Muscle of back (tissue), 3 donors: ENCODE measurements at regions not wholly inside any gene's neighbourhood (a gene's known extent, or its start where the extent isn't known, plus 50 kb on each side); places are given as distances from the start of the nearest gene placed in this dataset.
"Not testable (repeated sequence)": the region's sequence is repeated elsewhere in the genome, so short reads cannot be mapped to it uniquely, and the experiment has no call there.

Experiments used
- DNase-seq, 3 donors: peaks; one replicate each; pipeline versions ENCODE4 v3.0.0 to v3.0.0-alpha.2; 2013

DNA sequence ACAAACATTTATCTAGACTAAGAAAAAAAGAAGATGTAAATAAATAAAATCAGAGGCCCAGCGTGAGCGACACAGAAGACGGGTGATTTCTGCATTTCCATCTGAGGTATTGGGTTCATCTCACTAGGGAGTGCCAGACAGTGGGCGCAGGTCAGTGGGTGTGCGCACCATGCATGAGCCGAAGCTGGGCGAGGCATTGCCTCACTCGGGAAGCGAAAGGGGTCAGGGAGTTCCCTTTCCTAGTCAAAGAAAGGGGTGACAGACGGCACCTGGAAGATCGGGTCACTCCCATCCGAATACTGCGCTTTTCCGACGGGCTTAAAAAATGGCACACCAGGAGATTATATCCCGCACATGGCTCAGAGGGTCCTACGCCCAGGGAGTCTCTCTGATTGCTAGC lies 79.5 kb upstream of the ABCD2 start:
- not testable (repeated sequence) for DNase-seq

DNA sequence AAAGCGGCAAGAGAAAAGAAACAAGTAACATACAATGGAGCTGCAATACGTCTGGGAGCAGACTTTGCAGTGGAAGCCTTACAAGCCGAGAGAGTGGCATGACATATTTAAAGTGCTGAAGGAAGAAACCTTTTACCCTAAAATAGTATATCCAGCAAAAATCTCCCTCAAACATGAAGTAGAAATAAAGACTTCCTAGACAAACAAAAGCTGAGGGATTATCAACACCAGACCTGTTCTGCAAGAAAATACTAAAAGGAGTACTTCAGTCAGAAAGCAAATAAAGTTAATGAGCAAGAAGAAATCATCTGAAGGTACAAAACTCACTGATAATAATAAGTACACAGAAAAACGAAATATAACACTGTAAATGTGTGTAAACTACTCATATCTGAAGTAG lies 77.5 kb upstream of the ABCD2 start:
- no peak for DNase-seq

DNA sequence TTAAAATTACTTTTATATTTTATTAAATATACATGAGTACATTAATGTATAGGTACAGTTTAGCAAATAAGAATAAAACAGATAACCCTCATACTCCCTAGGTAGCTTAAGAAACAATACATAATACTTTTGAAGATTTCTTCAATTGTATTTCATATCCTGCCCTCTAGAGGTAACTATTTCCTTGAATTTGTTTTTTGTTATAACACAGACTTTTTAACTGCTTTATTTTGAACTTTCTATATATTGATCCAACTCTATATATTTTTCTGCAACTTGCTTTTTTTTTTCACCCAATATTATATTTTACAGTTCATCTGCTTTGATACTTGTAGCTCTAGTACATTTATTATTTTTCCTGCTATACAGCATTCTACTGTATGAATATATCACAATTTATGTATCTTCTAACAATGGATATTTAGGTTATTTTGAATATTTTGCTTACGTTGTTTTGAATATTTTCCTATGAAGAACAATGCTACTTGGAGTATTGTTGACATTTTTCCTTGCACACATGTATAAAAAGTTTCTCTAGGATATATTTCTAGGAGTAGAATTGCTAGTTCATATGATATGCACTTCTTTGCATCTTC lies 72.8 kb upstream of the ABCD2 start:
- DNase-seq: peak in 2 of 3 donors; percentile 2

DNA sequence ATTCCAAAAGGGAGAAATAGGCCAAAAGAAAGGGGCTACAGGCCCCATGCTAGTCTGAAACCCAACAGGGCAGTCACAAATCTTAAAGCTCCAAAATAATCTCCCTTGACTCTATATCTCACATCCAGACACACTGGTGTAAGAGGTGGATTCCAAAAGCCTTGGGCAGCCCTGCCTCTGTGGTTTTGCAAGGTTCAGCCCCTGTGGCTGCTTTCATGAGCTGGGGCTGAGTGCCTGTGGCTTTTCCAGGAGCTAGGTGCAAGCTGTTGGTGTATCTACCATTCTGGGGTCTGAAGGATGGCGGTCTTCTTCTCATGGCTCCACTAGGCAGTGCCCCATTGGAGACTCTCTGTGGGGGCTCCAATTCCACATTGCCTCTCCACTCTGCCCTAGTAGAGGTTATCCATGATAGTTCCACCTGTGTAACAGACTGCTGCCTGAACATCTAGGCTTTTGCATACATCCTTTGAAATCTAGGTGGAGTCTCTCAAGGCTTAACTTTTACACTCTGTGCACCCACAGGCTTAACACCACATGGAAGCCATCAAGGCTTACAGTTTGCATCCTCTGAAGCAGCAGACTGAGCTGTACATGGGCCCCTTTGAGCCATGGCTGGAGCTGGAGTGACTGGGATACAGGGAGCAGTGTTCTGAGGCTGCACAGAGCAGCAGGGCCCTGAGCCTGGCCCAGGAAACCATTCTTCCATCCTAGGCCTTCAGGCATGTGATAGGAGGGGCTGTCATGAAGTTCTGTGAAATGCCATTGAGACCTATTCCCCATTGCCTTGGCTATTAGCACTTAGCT lies 66.5 kb upstream of the ABCD2 start:
- DNase-seq: no peak

DNA sequence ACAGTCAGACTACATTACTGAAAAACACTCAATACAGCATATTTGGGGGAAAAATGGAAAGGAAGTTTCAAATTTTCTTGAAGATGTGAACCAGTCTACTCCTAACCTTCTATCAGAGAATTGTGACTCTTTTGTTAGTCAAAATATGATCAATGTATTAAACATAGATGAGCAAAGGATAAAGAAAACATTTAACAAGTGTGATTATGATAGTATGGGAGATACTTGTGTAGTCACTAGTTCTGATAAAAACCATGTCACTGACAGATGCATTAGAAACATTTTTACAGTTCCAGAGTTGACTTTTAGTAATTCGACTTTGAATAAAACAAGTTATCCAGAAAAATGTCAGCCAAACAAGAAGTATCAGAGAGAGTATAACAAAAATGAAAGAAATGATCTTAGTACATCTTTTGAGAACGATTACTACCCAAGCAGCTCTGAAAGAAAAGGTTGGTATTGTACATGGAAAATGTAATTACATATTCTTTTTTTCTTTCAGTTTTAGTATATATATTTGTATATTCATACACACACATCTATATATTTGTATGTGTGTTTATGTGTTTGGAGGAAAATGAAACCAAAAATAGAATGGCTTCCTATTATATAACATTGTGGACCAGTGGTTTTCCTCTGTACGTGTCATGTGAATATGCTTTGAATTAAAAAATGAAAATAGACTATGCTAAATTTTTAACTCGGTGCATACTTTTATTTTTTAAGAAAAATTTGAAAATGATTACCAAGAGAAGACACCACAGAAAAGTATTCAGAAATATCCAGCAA lies 63.3 kb upstream of the ABCD2 start:
- DNase-seq: no peak

DNA sequence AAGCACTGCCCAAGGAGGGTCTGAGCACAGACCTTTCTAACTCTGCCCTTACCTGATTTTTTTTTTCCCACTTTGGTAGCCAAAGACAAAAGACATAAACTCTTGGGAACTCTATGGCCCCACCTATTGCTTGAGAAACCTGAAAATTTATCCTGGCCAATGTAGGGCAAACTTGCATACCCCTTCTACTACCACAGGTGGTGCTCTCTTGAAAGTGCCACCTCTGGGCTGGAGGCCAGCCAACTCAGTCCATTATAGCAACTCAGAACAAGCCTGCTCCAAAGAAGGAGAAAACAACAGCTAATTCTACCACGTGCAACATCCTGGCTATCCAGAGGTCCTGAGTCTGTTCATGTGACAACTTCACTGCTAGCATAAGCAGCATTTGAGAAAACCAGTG lies 55.7 kb upstream of the ABCD2 start:
- DNase-seq: no peak

DNA sequence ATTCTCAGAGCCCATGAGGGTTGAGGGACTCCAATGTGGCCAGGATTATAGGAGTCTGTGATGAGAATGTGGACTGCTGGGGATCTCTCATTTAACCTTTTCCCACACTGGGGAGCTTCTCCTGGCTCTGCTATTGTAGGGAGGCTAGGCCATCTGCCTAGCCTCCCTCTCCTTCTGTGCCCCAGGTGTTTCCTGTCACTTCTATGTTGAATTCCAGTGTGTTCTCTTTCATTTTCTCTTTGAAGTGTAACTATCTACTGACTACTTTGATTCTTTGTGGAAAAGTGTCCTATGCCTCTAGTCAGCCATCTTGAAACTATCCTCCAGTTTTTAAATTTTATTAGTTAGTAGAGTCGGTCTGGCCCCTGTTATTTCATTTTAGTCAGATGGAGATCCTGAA lies 53.4 kb upstream of the ABCD2 start:
- DNase-seq: no peak

DNA sequence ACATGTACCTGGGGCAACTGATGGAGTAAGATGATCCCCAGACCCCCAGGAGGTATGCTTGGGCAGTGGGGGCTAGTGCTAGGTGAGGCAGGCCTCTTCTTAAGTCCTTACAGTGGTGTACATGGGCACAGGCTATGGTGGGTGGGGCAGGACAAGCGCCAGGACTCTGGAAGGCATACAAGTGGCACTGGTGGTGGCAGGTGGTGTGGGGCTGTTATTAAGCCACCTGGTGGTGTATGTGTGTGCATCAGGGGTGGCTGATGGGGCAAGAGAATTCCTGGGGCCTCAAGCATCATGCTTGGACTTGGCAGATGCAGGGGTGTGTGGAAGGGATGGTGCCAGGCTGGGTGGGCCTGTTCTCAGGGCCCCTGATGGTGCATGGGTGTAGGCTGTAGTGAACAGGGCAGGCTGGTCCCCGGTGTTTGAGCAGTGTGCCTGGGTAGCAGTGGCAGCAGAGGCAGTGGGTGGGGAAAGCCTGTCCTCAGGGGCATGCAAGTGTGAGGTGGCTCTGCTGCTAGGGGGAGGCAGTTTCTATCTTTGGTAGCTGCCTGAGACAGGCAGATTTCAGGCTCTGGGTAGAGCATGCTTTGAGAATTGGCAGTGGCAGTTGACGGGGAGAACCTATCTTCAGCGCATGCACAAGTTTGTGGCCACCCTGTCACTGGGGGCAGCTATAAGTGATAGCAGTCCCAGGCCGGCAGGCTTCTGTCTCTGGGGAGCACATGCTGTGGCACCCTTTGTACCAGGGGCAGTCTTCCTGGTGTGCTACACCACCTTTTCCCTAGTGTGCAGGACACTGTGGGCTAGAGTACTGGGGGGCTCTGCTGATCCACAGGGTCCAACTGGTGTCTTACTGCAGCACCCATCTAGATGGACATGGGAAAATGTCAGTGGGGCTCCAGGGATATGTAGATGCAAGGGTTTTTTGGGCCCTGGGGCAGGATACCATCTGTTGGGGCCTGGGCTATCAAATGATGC lies 52.6 kb upstream of the ABCD2 start:
- no peak for DNase-seq

DNA sequence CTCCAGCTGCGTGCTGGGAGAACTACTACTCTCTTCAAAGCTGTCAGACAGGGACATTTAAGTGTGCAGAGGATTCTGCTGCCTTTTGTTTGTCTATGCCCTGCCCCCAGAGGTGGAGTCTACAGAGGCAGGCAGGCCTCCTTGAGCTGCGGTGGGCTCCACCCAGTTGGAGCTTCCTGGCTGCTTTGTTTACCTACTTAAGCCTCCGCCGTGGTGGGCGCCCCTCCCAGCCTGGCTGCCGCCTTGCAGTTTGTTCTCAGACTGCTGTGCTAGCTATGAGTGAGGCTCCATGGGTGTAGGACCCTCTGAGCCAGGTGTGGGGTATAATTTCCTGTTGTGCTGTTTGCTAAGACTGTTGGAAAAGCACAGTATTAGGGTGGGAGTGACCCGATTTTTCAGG lies 49.9 kb upstream of the ABCD2 start:
- DNase-seq: not testable (repeated sequence)
